ENCODE measurements at regions not wholly inside any gene's neighbourhood (a gene's known extent, or its start where the extent isn't known, plus 50 kb on each side); places are given as distances from the start of the nearest gene placed in this dataset.

GRCh38 chr15:25544076-25544475, 105.3 kb upstream of the UBE3A start:
- Histone ChIP-seq H3K27me3 (ENCODE audit: control insufficient read depth in 2 of 2, insufficient read depth in 2 of 2, low read length in 2 of 2) (no peaks in the 10 kb centered on the region), H3K4me3 (replicated peaks in 1 of 3; ENCODE audit: insufficient read depth in 1 of 3, low read depth in 1 of 3, low read length in 3 of 3) (no peak overlapping the region), H3K79me2 (ENCODE audit: control insufficient read depth, insufficient read depth, low read length) (no peaks in the 10 kb centered on the region), H3K4me2 (ENCODE audit: insufficient read depth, low read length) (no peak overlapping the region), H3K9ac (replicated peaks; ENCODE audit: extremely low read depth, insufficient read depth, low read length) (no peak overlapping the region), H3K36me3 (ENCODE audit: control insufficient read depth in 2 of 2, extremely low read depth in 1 of 2, insufficient read depth in 2 of 2, low read length in 2 of 2) (no peaks in the 10 kb centered on the region), H3K9me3 (replicated peaks; ENCODE audit: control insufficient read depth, insufficient read depth, low read length) (peaks cover 2% of the 10 kb centered on the region), H4K20me1 (replicated peaks; ENCODE audit: control insufficient read depth, extremely low read depth, insufficient read depth, low read length) (no peaks in the 10 kb centered on the region), H3K27ac (ENCODE audit: insufficient read depth, low read depth, low read length) (no peak overlapping the region), H2AFZ (ENCODE audit: low read depth, low read length) (no peak overlapping the region), H3K4me1 (ENCODE audit: control insufficient read depth, extremely low read depth, insufficient read depth, low read length) (no peaks in the 10 kb centered on the region), H3K9me1 (replicated peaks; ENCODE audit: control insufficient read depth, extremely low read depth, insufficient read depth, low read length) (no peaks in the 10 kb centered on the region)
- POLR2A ChIA-PET = no interaction called here
- CTCF ChIA-PET = no interaction called here
- no TSS peak for BruUV-seq (replicated peaks)
- intact Hi-C loops (cut with micrococcal nuclease) (no loop called here), dilution Hi-C loops (cut with MboI; ENCODE audit: extremely low pct_ligation_motif_present, low sequenced_read_pairs) (no loop called here)
- TF ChIP-seq MYC (IDR thresholded peaks at IDR 0.05; ENCODE audit: low read depth, low read length) (no peak), MAX (IDR thresholded peaks at IDR 0.05; ENCODE audit: insufficient read depth, insufficient read length) (no peak), FOS (IDR thresholded peaks at IDR 0.05; ENCODE audit: borderline replicate concordance, insufficient read depth, low read length) (no peak), GATA2 (IDR thresholded peaks at IDR 0.05; ENCODE audit: insufficient read depth, insufficient read length, low read depth, low read length) (no peak), EZH2 (IDR thresholded peaks at IDR 0.05; ENCODE audit: borderline replicate concordance, low read depth, low read length, severe bottlenecking) (no peak), POLR2AphosphoS5 (IDR thresholded peaks at IDR 0.05; ENCODE audit: insufficient read depth, low read depth, low read length) (no peak), JUN (IDR thresholded peaks at IDR 0.05; ENCODE audit: borderline replicate concordance, insufficient read depth, insufficient read length, low read depth) (no peak), POLR2A (IDR thresholded peaks at IDR 0.05; ENCODE audit: low read depth, low read length) (no peak)
- TF ChIP-seq, protein P1, sequence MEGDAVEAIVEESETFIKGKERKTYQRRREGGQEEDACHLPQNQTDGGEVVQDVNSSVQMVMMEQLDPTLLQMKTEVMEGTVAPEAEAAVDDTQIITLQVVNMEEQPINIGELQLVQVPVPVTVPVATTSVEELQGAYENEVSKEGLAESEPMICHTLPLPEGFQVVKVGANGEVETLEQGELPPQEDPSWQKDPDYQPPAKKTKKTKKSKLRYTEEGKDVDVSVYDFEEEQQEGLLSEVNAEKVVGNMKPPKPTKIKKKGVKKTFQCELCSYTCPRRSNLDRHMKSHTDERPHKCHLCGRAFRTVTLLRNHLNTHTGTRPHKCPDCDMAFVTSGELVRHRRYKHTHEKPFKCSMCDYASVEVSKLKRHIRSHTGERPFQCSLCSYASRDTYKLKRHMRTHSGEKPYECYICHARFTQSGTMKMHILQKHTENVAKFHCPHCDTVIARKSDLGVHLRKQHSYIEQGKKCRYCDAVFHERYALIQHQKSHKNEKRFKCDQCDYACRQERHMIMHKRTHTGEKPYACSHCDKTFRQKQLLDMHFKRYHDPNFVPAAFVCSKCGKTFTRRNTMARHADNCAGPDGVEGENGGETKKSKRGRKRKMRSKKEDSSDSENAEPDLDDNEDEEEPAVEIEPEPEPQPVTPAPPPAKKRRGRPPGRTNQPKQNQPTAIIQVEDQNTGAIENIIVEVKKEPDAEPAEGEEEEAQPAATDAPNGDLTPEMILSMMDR (IDR thresholded peaks at IDR 0.05; ENCODE audit: extremely low read depth in 1 of 2, insufficient read depth in 1 of 2, low read depth in 1 of 2, low read length in 2 of 2) = no peak
- FAIRE-seq = no peak
- DNase-seq (ENCODE audit: low read depth, low spot score) = no peak
